ENCODE measurements at regions not wholly inside any gene's neighbourhood (a gene's known extent, or its start where the extent isn't known, plus 50 kb on each side); places are given as distances from the start of the nearest gene placed in this dataset.

GRCh38 chr14:41957459-41957858, 350.8 kb downstream of the LRFN5 start:
- Histone ChIP-seq H3K4me2 (ENCODE audit: insufficient read depth, low read length) (no peak overlapping the region), H3K36me3 (ENCODE audit: insufficient read depth, low read length) (no peaks in the 10 kb centered on the region), H3K4me3 (ENCODE audit: low read depth in 1 of 2, low read length in 2 of 2) (no peak overlapping the region), H3K79me2 (ENCODE audit: insufficient read depth, low read length) (no peaks in the 10 kb centered on the region), H3K27ac (ENCODE audit: low read length) (no peak overlapping the region), H3K9ac (ENCODE audit: low read depth, low read length) (no peak overlapping the region), H3K27me3 (ENCODE audit: insufficient read depth, low read length, poor library complexity) (no peaks in the 10 kb centered on the region), H3K4me1 (ENCODE audit: insufficient read depth, low read length) (no peaks in the 10 kb centered on the region), H2AFZ (ENCODE audit: low read depth, low read length) (no peak overlapping the region), H4K20me1 (ENCODE audit: insufficient read depth, low read length) (no peaks in the 10 kb centered on the region), H3K9me3 (ENCODE audit: insufficient read depth, low read length, severe bottlenecking) (no peaks in the 10 kb centered on the region)
- ATAC-seq (ENCODE audit: insufficient read depth, low read depth) = no peak
- no peak for DNase-seq
- TF ChIP-seq EZH2 (IDR thresholded peaks at IDR 0.05; ENCODE audit: borderline replicate concordance, low read depth, low read length, severe bottlenecking) (no peak), CTCF (IDR thresholded peaks at IDR 0.05; ENCODE audit: borderline replicate concordance, extremely low read depth, low read length, poor library complexity, severe bottlenecking) (no peak)

Data from DND-41 (cell line).